Esophagus squamous epithelium (tissue), 4 donors: ENCODE measurements at regions not wholly inside any gene's neighbourhood (a gene's known extent, or its start where the extent isn't known, plus 50 kb on each side); places are given as distances from the start of the nearest gene placed in this dataset.

Experiments used
- CTCF ChIP-seq, 6 experiments: fragments of 450-650 bp in 4 of 6; fragments of 200-600 bp in 2 of 6; sonication (generic) in 2 of 6; IDR thresholded peaks; one replicate each; pipeline ENCODE4 v1.5.1; 2016 to 2019; ENCODE audit warnings: antibody characterized with exemption in 6 of 6, mild to moderate bottlenecking in 4 of 6, moderate library complexity in 4 of 6
- POLR2A ChIP-seq, 4 donors: fragments of 450-650 bp; IDR thresholded peaks; one replicate each; pipeline ENCODE4 v1.6.1; 2017; ENCODE audit warnings: antibody characterized with exemption in 4 of 4, mild to moderate bottlenecking in 4 of 4, moderate library complexity in 3 of 4

- TF ChIP-seq CTCF (IDR thresholded peaks at IDR 0.05) (no peak), POLR2A (IDR thresholded peaks at IDR 0.05) (no peak)
Measured at GRCh38 chr5:6206501-6206900, 171.8 kb downstream of the MED10 start.
